HG03175 (cell line): ENCODE measurements at regions not wholly inside any gene's neighbourhood (a gene's known extent, or its start where the extent isn't known, plus 50 kb on each side); places are given as distances from the start of the nearest gene placed in this dataset.

ENCODE experiments used
- ATAC-seq: cut with Tn5 transposase; IDR thresholded peaks from one replicate; pipeline ENCODE4 v1.9.1; 2021; ENCODE audit warnings: mild to moderate bottlenecking, moderate library complexity; ENCODE audit not compliant: unreplicated experiment

DNA sequence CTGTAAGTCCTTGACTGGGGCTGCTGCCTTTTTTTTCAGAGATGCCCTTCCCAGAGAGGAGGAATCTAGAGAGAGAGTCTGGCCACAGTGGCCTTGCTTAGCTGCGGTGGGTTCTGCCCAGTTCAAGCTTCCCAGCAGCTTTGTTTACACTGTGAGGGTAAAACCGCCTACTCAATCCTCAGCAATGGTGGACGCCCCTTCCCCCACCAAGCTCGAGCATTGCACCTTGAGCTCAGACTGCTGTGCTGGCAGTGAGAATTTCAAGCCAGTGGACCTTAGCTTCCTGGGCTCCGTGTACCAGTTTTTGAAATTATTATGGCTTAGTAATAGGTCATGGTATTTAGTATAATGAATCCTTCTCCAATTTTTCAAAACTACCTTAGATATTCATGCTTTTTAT is 395.4 kb downstream of the NPIPA7 start:
- ATAC-seq, result no peak

- ATAC-seq, result no peak
Measured at GRCh38 chr16:16778332-16778731, 399.4 kb downstream of the NPIPA7 start.

DNA sequence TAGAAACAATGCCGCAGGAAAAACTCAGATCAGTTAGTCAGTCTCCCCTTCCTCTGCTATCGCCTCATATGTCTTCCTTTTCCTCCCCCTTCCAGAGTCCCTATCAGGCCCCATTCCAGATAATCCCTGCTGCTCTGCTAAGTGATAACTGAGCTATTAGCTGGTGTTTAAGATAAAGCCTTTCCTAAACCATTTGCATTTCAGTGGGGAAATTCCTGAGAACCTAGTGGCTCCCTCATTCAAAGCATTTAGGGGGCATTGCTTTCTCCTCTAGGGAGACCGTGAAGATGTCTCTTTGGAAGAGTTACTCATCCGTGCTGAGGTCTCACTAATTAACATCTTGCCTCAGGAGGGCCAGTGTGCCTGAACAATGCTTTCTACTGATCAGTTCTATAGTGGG is 401.6 kb downstream of the NPIPA7 start:
- ATAC-seq, result no peak

GRCh38 chr16:16782153-16782552 is 403.2 kb downstream of the NPIPA7 start:
- no peak for ATAC-seq

DNA sequence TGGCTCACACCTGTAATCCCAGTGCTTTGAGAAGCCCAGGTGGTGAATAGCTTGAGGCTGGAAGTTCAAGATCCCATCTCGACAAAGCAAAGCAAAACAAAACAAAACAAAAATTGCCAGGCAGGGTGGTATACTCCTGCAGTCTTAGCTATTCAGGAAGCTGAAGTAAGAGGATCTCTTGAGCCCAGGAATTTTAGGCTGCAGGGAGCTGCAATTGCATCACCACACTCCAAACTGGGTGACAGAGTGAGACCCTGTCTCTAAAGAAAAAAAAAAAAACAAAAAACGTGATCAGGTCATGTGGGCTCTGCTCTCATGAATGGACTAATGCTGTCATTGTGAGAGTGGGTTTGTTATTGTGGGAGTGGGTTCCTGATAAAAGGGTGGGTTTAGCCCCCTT is 409.1 kb downstream of the NPIPA7 start:
- ATAC-seq, result no peak

DNA sequence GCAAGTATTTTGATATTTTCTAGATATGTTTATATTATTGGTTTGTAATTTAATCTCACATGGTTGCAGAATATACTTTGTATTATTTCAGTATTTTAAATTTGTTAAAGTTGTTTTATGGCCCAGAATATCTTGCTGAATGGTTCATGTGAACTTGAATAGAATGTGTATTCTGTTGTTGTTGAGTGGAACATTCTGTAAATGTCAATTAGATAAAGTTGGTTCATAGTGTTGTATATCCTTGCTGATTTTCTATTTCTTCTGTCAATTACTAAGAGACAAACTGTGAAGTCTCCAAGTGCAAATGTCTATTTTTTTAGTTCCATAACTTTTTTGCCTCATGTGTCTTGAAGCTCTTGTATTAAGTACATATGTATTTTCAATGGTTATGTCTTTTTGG is 411.7 kb downstream of the NPIPA7 start:
- no peak for ATAC-seq

DNA sequence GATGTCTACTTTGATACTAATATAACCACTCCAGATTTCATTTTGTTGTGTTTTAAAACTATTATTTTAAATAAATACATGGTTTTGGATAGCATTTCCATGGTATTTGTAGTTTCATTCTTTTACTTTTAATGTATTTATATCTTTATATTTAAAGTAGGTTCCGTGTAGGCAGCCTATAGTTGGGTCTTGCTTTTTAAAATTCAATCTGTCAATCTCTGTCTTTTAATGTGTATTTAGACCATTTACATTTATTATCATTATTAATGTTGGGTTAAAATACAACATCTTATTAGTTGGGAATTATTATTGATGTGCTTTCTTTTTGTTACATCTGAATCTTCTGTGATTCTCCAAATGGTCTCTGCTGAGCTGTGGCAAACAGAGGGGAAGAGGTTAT is 412.1 kb downstream of the NPIPA7 start:
- ATAC-seq, result no peak

DNA sequence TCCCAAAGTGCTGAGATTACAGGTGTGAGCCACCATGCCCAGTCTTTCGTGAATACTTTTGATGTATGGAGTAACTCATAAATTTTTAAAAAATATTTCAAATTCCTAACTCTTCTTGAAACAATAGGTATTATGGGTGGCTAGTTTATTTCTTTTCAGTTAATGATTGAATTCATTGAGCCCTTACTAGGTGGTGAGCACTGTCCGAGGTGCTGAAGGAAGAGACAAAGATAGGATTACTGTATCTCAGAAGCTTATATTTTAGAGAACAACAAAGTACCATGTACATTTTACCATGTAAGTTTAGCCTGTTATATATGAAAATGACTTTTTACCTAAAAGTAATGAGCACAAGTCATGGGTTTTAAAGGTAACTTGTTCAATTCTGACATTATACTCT is 418.3 kb downstream of the NPIPA7 start:
- no peak for ATAC-seq

GRCh38 chr16:16798504-16798903 is 419.6 kb downstream of the NPIPA7 start:
- no peak for ATAC-seq

DNA sequence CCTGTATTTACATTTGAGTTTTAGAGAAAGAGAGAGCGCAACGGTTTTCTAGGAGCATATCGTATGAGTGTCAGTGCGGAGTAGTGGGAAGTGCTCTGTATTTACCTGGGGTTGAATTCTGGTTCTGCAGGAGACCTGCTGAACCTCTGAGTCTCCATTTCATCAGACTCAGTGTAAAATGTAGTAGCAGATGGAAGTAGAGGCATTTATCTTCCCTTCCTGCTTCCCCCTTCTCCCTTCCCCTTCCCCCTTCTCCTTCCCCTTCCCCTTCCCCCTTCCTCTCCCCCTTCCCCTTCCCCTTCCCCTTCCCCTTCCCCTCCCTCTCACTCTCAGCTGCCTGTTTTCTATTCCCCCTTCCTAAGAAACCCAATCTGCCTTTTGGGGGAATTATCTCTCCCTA is 426.9 kb downstream of the NPIPA7 start:
- no peak for ATAC-seq

GRCh38 chr16:16815641-16816040 is 436.7 kb downstream of the NPIPA7 start:
- ATAC-seq, result no peak

DNA sequence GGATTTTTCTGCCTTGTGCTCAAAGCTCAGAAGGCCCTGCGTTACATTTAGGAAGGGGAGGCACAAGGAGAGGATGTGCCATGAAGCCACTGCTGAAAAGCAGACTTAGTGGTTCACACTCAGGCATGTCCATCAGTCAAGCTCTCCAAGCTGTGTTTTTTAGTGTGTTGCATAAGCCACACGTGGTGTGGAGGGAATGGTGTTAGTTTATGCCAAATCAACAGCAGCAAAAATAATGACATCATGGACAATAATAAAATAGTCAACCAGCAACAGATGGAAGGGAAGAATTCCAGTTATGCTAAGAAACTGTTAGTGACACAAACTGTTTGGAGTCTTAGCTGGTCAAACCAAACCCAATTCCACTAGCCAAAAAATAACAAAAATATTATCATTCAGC is 438.3 kb downstream of the NPIPA7 start:
- ATAC-seq, result no peak

GRCh38 chr16:16821261-16821660 is 442.3 kb downstream of the NPIPA7 start:
- ATAC-seq, result no peak

DNA sequence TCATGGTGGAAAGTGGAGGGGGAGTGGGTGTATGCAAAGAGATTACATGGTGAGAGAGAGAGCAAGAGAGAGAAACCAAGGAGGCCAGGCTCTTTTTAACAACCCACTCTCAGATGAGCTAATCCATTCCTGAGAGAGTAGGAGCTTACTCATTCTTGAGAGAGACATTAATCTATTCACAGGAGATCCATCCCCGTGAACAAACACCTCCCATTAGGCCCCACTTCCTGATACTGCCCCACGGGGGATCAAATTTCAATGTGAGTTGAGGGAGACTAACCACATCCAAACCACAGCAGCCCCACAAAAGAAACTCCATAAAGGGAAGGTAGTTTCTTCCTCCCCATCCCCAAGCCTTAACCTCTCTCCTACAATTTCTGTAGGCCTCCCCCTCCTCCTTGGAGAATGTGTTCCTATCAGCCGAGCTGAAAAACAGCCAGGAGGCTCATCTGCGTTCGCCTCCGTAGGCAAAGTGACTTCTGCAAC is 450.0 kb downstream of the NPIPA7 start:
- ATAC-seq, result no peak

GRCh38 chr16:16830401-16830800 is 451.5 kb downstream of the NPIPA7 start:
- ATAC-seq, result no peak

- ATAC-seq, result no peak
Measured at GRCh38 chr16:16830973-16831372, 452.0 kb downstream of the NPIPA7 start.

- no peak for ATAC-seq
Measured at GRCh38 chr16:16833165-16833564, 454.2 kb downstream of the NPIPA7 start.

DNA sequence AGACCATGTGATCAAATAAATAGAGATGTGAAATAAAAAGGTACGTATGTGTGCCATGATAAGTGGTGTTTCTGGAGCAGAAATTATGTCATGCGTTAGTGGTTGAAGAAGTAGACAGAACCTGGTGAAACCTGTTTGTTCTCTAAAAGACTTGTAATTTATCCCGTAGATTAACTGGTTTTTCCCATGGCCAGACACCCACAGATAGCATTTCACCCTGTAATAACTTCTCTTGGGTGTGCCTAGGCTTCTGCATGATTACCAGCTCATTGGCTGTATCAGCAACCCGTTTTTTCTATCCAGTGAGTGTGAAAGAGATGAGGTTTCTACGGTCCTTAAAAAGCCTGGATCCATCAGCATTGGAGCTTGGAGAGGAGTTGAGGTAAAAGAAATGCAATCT is 471.3 kb downstream of the NPIPA7 start:
- ATAC-seq, result no peak

DNA sequence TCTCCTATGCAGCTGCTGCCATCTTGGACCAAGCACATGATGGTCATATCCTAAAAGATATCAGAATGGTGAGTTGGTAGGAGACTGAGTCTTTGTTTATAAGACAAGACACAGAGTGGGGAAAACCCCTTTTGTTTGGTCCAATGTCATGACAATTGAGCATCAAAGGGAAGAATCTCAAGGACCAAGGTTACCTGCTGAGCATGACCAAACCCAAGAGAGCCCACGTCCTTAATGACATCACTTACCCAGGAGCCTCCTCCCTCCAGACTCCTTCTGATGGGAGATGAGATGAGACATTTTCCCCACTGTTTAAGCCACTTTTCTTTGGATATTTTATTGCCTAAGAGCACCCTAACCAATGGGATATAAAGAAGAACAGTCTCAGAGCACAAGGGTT is 478.1 kb downstream of the NPIPA7 start:
- ATAC-seq, result no peak

GRCh38 chr16:16857603-16858283 is 478.8 kb downstream of the NPIPA7 start:
- no peak for ATAC-seq

GRCh38 chr16:16861546-16861945 is 482.6 kb downstream of the NPIPA7 start:
- ATAC-seq, result no peak

DNA sequence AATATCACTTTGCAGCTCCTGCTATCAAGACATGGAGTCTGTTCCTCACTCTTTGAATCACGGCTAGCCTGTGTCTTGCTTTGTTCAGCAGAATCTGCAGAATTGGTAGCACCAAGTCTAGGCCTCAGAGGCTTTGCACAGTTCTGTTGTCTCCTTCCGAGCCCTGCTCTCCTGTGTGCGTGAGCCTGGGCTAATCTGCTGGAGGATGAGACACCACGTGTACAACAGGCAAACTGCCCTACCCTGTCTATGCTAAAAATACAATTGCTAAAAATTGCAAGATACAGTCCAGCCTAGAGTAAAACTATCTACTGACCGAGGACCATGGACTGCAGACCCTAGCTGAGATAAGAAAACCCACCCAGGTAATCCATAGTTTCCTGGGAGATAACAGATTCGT is 484.7 kb downstream of the NPIPA7 start:
- no peak for ATAC-seq

GRCh38 chr16:16864536-16864935 is 485.6 kb downstream of the NPIPA7 start:
- no peak for ATAC-seq
